OCI-LY1 (cell line): ENCODE measurements at regions not wholly inside any gene's neighbourhood (a gene's known extent, or its start where the extent isn't known, plus 50 kb on each side); places are given as distances from the start of the nearest gene placed in this dataset.

Source experiments
- H2AFZ ChIP-seq: fragments of 200-600 bp; sonication (generic), shearing (Covaris generic); 2 replicates; pipeline ENCODE4 v1.6.0; 2014; ENCODE audit warnings: antibody characterized with exemption, mild to moderate bottlenecking, low read length
- H3F3A ChIP-seq: fragments of 200-600 bp; sonication (generic), shearing (Covaris generic); 2 replicates; pipeline ENCODE4 v1.6.0; 2014; ENCODE audit warnings: mild to moderate bottlenecking, antibody characterized with exemption, low read length, moderate library complexity; ENCODE audit not compliant: insufficient read depth
- H3K27ac ChIP-seq: fragments of 200-600 bp; sonication (generic); 2 replicates; pipeline ENCODE4 v1.5.1; 2014; ENCODE audit warnings: low read length, mixed run types, mild to moderate bottlenecking, low read depth; ENCODE audit not compliant: poor library complexity, severe bottlenecking
- H3K27me3 ChIP-seq: fragments of 200-600 bp; sonication (generic); 2 replicates; pipeline ENCODE4 v1.6.0; 2014; ENCODE audit warnings: antibody characterized with exemption, mild to moderate bottlenecking, low read length, moderate library complexity; ENCODE audit not compliant: insufficient read depth
- H3K36me3 ChIP-seq: fragments of 200-600 bp; sonication (generic); 2 replicates; pipeline ENCODE4 v1.6.1; 2014; ENCODE audit warnings: mild to moderate bottlenecking, antibody characterized with exemption, low read length, moderate library complexity, mixed read lengths; ENCODE audit not compliant: insufficient read depth
- H3K4me1 ChIP-seq: fragments of 200-600 bp; sonication (generic); 2 replicates; pipeline ENCODE4 v1.5.1; 2014; ENCODE audit warnings: mild to moderate bottlenecking, low read length, moderate library complexity; ENCODE audit not compliant: insufficient read depth, severe bottlenecking
- H3K4me2 ChIP-seq: fragments of 200-600 bp; sonication (generic), shearing (Covaris generic); 2 replicates; pipeline ENCODE4 v1.6.1; 2014; ENCODE audit warnings: low read length
- H3K4me3 ChIP-seq: fragments of 200-600 bp; sonication (generic); 2 replicates; pipeline ENCODE4 v1.5.1; 2014; ENCODE audit warnings: low read length, low read depth, mild to moderate bottlenecking, mixed read lengths; ENCODE audit not compliant: poor library complexity, severe bottlenecking
- H3K79me2 ChIP-seq: fragments of 200-600 bp; shearing (Covaris generic); 2 replicates; pipeline ENCODE4 v1.6.1; 2016; ENCODE audit warnings: mixed run types, low read length, mixed read lengths; ENCODE audit not compliant: insufficient read depth
- H3K9ac ChIP-seq: fragments of 200-600 bp; sonication (generic), shearing (Covaris generic); 2 replicates; pipeline ENCODE4 v1.6.1; 2014; ENCODE audit warnings: mild to moderate bottlenecking, low read length, mixed read lengths
- H3K9me2 ChIP-seq: fragments of 200-600 bp; sonication (generic), shearing (Covaris generic); 2 replicates; pipeline ENCODE4 v1.6.1; 2014; ENCODE audit warnings: low read depth, mild to moderate bottlenecking, low read length, mixed read lengths
- H3K9me3 ChIP-seq: fragments of 200-600 bp; shearing (Covaris generic); 2 replicates; pipeline ENCODE4 v1.6.1; 2014; ENCODE audit warnings: low read length, mixed read lengths
- H4K20me1 ChIP-seq: fragments of 200-600 bp; sonication (generic), shearing (Covaris generic); 2 replicates; pipeline ENCODE4 v1.6.0; 2016; ENCODE audit warnings: mild to moderate bottlenecking, low read length; ENCODE audit not compliant: insufficient read depth
- EZH2 ChIP-seq: fragments of 200-600 bp; sonication (generic), shearing (Covaris generic); IDR thresholded peaks from 2 replicates; pipeline ENCODE4 v1.8.0; 2017; ENCODE audit warnings: borderline replicate concordance, mixed run types, mild to moderate bottlenecking, antibody characterized with exemption, low read length, moderate library complexity, mixed read lengths
- TF ChIP-seq, protein P1 (sequence below): fragments of 200-600 bp; sonication (generic), shearing (Covaris generic); IDR thresholded peaks from 2 replicates; pipeline ENCODE4 v1.5.1; 2017; ENCODE audit warnings: mild to moderate bottlenecking, antibody characterized with exemption, low read length, moderate library complexity, mixed read lengths

DNA sequence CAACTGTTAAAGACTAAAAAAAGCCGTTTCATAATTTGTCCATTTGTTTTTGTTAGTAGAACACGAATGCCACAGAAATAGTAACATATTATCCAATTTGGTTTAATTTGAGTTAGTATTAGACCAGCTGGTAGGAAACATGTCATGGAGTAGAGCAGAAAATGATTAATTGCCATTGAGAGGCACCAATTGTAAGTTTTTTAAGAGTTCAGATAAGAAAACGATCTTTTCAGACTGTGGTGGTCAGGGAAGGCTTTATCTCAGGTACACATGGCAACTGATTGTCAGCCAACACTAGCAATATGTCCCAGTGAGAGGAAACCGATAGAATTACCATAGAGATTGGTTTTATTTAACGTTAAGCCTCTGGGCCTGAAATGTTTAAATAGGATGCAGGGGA lies 438.2 kb upstream of the MAP2 start:
- no peaks in the 10 kb centered on the region for H3F3A ChIP-seq
- no peak overlapping the region for H3K27ac ChIP-seq
- no peaks in the 10 kb centered on the region for H3K4me1 ChIP-seq
- H3K9me3 ChIP-seq = no peaks in the 10 kb centered on the region
- H3K9ac ChIP-seq = no peak overlapping the region
- no peaks in the 10 kb centered on the region for H4K20me1 ChIP-seq
- no peaks in the 10 kb centered on the region for H3K79me2 ChIP-seq
- H3K4me3 ChIP-seq = no peak overlapping the region
- H2AFZ ChIP-seq = no peak overlapping the region
- no peak for TF ChIP-seq EZH2
- TF ChIP-seq, protein P1, sequence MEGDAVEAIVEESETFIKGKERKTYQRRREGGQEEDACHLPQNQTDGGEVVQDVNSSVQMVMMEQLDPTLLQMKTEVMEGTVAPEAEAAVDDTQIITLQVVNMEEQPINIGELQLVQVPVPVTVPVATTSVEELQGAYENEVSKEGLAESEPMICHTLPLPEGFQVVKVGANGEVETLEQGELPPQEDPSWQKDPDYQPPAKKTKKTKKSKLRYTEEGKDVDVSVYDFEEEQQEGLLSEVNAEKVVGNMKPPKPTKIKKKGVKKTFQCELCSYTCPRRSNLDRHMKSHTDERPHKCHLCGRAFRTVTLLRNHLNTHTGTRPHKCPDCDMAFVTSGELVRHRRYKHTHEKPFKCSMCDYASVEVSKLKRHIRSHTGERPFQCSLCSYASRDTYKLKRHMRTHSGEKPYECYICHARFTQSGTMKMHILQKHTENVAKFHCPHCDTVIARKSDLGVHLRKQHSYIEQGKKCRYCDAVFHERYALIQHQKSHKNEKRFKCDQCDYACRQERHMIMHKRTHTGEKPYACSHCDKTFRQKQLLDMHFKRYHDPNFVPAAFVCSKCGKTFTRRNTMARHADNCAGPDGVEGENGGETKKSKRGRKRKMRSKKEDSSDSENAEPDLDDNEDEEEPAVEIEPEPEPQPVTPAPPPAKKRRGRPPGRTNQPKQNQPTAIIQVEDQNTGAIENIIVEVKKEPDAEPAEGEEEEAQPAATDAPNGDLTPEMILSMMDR = no peak
- H3K4me2 ChIP-seq = no peak overlapping the region
- no peaks in the 10 kb centered on the region for H3K27me3 ChIP-seq
- H3K9me2 ChIP-seq = no peaks in the 10 kb centered on the region
- H3K36me3 ChIP-seq = no peaks in the 10 kb centered on the region

DNA sequence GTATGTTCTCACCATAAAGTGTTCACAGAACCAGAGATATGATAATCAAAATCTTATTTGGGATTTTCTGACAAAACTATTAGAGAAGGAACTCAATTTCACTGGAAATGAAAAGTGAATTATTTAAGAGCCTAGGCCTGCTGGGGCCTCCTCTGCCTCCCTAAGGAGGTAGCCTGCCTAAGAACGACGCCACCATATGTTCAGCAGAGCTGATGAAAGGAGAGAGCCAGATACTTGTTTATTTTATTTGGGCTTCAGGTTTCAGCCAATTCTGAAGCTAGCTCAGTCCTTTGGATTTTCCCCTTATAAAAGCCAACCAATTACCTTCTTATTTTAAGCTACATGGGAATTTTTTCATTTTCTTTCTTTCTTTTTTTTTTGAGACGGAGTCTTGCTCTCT lies 433.1 kb upstream of the MAP2 start:
- no peaks in the 10 kb centered on the region for H4K20me1 ChIP-seq
- no peaks in the 10 kb centered on the region for H3K9me2 ChIP-seq
- no peak overlapping the region for H3K4me3 ChIP-seq
- H3K27ac ChIP-seq = no peak overlapping the region
- H3K36me3 ChIP-seq = no peaks in the 10 kb centered on the region
- no peaks in the 10 kb centered on the region for H3K27me3 ChIP-seq
- H3F3A ChIP-seq = no peaks in the 10 kb centered on the region
- no peaks in the 10 kb centered on the region for H3K4me1 ChIP-seq
- H3K9ac ChIP-seq = no peak overlapping the region
- no peaks in the 10 kb centered on the region for H3K79me2 ChIP-seq
- no peak overlapping the region for H2AFZ ChIP-seq
- H3K9me3 ChIP-seq = no peaks in the 10 kb centered on the region
- H3K4me2 ChIP-seq = no peak overlapping the region
- TF ChIP-seq, protein P1 = no peak
- TF ChIP-seq EZH2 = no peak

DNA sequence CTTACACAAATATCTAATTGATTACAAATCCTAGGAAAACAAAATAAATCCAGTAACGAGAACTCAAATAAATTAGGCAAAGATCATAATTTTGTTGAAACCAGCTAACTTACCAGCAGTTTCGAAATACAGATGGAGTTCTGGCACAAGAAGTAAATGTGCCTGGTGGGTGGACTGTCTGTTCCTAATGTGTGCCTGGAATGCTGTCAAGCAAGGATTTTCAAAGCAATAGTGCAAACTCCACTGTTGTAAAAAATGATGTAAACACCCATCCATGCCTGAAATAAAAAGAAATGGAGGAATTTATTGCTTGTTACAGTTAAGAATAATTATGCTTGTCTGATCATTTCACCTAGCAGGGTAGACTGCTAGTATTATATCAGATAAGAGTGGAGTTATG lies 423.9 kb upstream of the MAP2 start:
- no peak overlapping the region for H3K9ac ChIP-seq
- H3K4me3 ChIP-seq = no peak overlapping the region
- H3K9me3 ChIP-seq = no peaks in the 10 kb centered on the region
- TF ChIP-seq, protein P1 = no peak
- TF ChIP-seq EZH2 = no peak
- H3K27me3 ChIP-seq = no peaks in the 10 kb centered on the region
- no peaks in the 10 kb centered on the region for H3K36me3 ChIP-seq
- no peak overlapping the region for H3K4me2 ChIP-seq
- no peak overlapping the region for H2AFZ ChIP-seq
- H3K79me2 ChIP-seq = no peaks in the 10 kb centered on the region
- H3F3A ChIP-seq = no peaks in the 10 kb centered on the region
- no peaks in the 10 kb centered on the region for H3K4me1 ChIP-seq
- no peaks in the 10 kb centered on the region for H3K9me2 ChIP-seq
- no peak overlapping the region for H3K27ac ChIP-seq
- no peaks in the 10 kb centered on the region for H4K20me1 ChIP-seq
